Stimulated activated CD8-positive, alpha-beta memory T cell treated with anti-CD3 and anti-CD28 coated beads, Interleukin-2, amount 100 ng/mL, for 1 hour (primary cell): ENCODE measurements at regions not wholly inside any gene's neighbourhood (a gene's known extent, or its start where the extent isn't known, plus 50 kb on each side); places are given as distances from the start of the nearest gene placed in this dataset.
"Not testable (repeated sequence)": the region's sequence is repeated elsewhere in the genome, so short reads cannot be mapped to it uniquely, and the experiment has no call there.

Experiments
- DNase-seq, 2 donors: peaks; one replicate each; pipeline ENCODE4 v3.0.0-alpha.2; 2020; ENCODE audit warnings: low read depth in 2 of 2

- no peak for DNase-seq
Measured at GRCh38 chr2:83058683-83059082, 1400.4 kb downstream of the SUCLG1 start.

DNA sequence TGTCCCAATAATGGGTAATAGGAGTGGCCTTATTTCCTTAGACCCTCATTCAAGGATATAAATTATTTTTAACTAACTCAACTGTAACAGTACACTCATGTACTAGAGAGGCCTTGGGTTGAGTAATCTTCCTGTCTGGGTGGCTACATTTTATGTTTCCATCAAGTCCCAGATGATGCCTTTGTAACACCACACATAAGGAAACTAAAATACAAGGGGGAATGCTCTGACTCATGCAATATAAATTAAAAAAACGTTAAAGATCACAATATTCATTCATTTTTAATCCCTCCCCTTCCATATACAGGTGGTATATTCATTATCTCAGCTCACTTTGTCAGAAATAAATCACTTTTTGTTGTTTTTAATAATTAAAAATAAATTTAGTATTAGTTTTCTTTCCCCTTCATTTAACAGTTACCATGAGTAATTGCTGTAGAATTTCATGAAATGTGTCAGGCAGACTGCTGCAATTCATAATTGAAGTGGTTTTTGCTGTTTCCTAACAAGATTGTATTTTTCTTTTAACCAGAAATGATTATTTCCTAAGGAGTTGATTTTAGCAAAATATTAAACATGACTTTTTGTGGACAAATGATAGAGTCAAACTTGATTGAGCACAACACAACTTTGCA is 1403.6 kb downstream of the SUCLG1 start:
- DNase-seq = no peak

DNA sequence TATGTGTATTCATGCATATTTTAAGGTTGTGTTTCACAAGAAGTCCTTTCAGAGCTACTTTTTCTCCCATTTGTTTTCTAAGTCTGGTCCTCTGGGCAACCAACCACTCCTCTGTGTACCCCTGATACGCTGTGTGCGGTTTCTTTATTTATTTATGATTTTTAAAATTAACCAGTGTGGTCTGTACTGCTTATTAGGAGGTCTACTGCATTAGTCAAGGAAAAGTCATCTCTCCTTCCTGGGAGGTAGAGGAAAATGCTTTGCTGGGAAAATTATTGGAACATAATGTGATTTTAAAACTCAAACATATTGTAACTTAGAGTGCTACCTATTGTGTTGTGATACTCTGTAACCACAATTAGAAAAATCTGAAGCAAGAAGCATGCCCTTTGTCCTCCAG is 1404.3 kb downstream of the SUCLG1 start:
- DNase-seq = no peak

DNA sequence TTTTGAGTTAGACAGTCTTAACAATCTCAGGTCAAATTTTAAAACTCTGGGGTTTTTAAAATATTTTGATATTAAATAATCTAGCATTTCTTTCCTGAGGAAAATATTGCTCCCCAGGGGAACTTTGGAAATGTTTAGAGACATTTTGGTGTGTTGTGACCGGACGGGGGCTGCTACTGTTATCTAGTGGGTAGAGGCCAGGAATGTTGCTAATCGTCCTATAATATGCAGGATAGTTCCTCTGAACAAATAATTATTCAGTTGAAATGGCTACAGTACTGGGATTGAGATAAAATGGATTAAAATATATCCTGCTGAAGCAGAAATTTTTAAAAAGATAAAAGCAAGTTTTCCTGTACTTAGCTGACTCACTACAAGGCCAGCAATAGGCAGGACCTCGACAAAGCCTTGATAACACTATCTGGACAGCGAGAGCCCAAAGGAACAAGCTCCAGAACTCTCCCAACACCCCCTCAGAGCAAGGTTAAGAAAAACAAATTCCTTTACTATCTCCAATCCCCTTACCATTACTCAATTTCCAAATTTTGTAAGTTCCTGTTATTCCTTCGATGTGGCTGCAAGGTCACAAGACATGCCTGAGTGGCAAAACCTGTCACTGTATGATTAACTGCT is 1407.4 kb downstream of the SUCLG1 start:
- no peak for DNase-seq

DNA sequence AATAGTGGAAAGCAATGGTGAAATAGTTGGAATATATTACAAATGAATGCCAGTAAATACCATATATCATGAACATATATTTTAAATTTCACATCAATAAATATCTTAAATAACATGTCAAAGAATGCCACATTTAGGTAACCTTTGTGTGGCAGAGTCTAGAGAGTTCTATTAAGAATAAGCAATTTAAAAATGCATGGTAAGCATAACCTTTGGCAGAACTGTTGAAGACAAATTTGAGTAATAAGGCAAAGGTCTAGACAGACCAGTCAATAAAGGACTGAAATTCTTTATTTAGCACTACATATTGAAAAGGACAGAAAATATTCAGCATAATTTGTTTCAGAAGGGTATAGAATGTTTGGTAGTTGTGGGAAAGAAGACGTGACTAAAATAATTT is 1417.0 kb downstream of the SUCLG1 start:
- DNase-seq = no peak

DNA sequence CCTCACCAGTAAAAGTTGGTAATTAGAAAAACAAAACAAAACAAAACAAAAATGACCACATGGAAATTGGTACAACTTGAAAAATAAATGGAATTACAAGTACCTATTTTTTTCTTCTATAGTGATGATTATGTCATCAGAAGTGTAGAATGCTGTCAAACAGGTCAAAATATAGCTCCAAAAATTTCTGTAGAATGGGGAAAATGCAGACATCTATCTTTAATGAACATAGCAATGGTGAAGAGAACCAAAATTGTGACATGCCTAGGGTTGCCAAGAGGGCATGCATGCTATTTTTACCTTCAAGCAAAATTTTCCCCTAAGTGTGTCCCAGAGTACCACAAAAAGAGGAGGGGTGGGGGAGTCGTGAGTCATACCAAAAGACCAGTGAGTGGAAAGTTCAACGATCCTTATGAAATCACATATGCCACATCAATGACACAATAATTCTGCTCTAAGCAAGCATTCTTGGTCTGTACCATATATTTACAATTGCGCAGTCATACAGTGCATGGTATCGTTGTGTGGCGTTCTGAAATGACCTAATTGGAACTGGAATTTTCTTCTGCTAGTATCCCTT is 1436.4 kb downstream of the SUCLG1 start:
- DNase-seq = no peak

- no peak for DNase-seq
Measured at GRCh38 chr2:83017366-83018090, 1441.6 kb downstream of the SUCLG1 start.

DNA sequence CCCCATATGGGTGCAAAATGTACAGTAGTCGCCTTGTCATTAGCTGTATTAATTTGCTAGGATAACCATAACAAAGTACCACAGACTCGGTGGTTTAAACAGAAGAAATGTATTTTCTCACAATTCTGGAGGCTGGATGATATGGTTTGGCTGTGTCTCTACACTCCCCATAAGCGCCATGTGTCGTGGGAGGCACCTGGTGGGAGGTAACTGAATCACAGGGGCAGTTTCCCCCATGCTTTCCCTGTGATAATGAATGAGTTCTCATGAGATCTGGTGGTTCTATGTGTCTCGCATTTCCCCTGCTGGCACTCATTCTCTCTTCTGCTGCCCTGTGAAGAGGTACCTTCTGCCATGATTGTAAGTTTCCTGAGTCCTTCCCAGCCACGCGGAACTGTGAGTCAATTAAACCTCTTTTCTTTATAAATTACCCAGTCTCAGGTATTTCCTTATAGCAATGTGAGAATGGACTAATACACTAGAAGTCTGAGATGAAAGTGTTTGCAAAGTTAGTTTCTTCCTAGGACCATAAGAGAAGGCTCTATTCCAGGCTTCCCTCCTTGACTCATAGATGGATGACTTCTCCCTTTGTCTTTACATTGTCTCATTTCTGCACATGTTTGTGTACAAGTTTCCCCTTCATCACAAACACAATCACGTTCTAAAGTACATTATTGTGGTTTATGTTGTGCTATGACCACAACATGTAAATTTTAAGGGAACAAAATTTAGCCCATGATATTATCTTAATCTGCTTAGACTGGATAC is 1442.6 kb downstream of the SUCLG1 start:
- no peak for DNase-seq

- DNase-seq = no peak
Measured at GRCh38 chr2:83015900-83016299, 1443.2 kb downstream of the SUCLG1 start.

- DNase-seq = no peak
Measured at GRCh38 chr2:83015035-83015715, 1443.9 kb downstream of the SUCLG1 start.

GRCh38 chr2:83014462-83014861 is 1444.6 kb downstream of the SUCLG1 start:
- no peak for DNase-seq

- DNase-seq = no peak
Measured at GRCh38 chr2:83006961-83007360, 1452.1 kb downstream of the SUCLG1 start.

DNA sequence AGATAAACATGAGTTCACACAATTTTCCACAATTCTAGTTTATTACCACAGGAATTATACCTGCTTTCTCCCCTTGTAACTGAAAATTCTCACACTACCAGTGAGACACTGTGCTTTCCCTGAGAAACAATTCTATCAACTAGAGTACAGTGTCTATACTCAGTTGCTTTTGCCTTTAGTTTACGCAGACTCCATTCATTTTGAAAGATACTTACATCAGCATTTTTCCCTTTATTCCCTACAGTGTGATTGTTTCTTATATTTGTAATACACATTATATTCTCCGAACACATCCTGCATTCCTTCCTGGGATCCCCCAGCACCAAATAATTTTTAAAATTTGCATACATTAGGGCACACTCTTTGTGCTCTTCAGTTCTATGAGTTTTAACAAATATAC is 1455.5 kb downstream of the SUCLG1 start:
- DNase-seq = no peak

GRCh38 chr2:83002706-83003105 is 1456.4 kb downstream of the SUCLG1 start:
- DNase-seq = no peak

- DNase-seq = no peak
Measured at GRCh38 chr2:82998781-82999180, 1460.3 kb downstream of the SUCLG1 start.

- no peak for DNase-seq
Measured at GRCh38 chr2:82996217-82996616, 1462.9 kb downstream of the SUCLG1 start.

GRCh38 chr2:82994151-82994550 is 1464.9 kb downstream of the SUCLG1 start:
- DNase-seq = no peak

- no peak for DNase-seq
Measured at GRCh38 chr2:82993609-82994008, 1465.5 kb downstream of the SUCLG1 start.

DNA sequence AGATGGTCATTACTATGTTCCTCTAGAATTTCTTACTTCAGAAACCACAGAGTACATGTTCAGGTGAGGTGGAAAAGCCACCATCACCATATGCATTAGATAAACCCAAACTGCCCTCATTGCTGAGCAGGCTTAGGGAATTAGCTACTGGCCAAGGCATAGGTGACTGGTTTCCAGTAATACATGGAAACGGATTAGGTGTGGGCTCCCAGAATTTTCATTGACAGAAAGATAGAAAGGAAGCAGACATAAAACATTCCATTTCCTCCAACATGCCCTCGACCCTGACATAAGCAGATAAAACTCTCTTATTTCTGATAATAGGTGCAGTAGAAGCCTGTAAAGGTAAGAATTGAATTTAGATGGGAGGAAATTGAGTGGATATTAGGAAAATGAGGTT is 1466.1 kb downstream of the SUCLG1 start:
- no peak for DNase-seq

- DNase-seq = not testable (repeated sequence)
Measured at GRCh38 chr2:82987706-82988105, 1471.4 kb downstream of the SUCLG1 start.

DNA sequence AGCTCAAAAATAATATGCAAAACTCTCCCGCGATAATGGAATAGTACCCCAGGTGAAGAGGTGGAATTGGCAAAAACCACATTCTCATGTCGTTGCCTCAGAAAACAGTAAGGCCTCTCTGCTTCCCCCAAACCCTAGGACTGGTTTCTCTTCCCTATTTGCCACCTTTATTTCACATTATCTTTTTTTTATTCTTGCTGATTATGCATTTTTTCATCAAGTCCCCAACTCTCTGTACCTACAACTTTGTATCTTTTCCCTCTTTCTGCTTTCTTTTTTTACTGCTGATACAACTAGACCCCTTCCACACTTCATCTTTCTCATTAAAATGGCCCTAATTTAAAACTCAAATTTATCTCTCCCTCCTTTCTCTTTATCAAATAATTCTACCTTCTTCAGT is 1472.2 kb downstream of the SUCLG1 start:
- no peak for DNase-seq
